ENCODE measurements at regions not wholly inside any gene's neighbourhood (a gene's known extent, or its start where the extent isn't known, plus 50 kb on each side); places are given as distances from the start of the nearest gene placed in this dataset.

GRCh38 chr1:163897412-163898155, 575.8 kb downstream of the NUF2 start:
- Mint-ChIP-seq H3K4me3 (no peak overlapping the region), H3K27me3 (no peaks in the 10 kb centered on the region), H3K27ac (no peak overlapping the region), H3K9me3 (peaks cover 0 to 2% of the 10 kb centered on the region in 2 donors), H3K4me1 (ENCODE audit: low read depth in 2 of 2) (no peaks in the 10 kb centered on the region), H3K36me3 (ENCODE audit: insufficient read depth) (no peaks in the 10 kb centered on the region)
- DNase-seq, result no peak
- ATAC-seq (replicated peaks), result no peak

GRCh38 chr1:163906283-163906682, 584.5 kb downstream of the NUF2 start:
- H3K9me3 Mint-ChIP-seq, result peaks cover 0 to 9% of the 10 kb centered on the region in 2 donors
- ATAC-seq (replicated peaks) (no peak), DNase-seq (no peak)
- H3K27ac Mint-ChIP-seq, result no peak overlapping the region
- H3K4me1 Mint-ChIP-seq (ENCODE audit: low read depth in 2 of 2), result no peaks in the 10 kb centered on the region
- no peaks in the 10 kb centered on the region for H3K36me3 Mint-ChIP-seq (ENCODE audit: insufficient read depth)
- no peak overlapping the region for H3K4me3 Mint-ChIP-seq
- H3K27me3 Mint-ChIP-seq, result no peaks in the 10 kb centered on the region

GRCh38 chr1:163912170-163912884, 590.6 kb downstream of the NUF2 start:
- no peaks in the 10 kb centered on the region for H3K36me3 Mint-ChIP-seq (ENCODE audit: insufficient read depth)
- H3K27ac Mint-ChIP-seq, result no peak overlapping the region
- H3K4me3 Mint-ChIP-seq, result no peak overlapping the region
- no peak for ATAC-seq (replicated peaks)
- no peaks in the 10 kb centered on the region for H3K4me1 Mint-ChIP-seq (ENCODE audit: low read depth in 2 of 2)
- H3K27me3 Mint-ChIP-seq, result no peaks in the 10 kb centered on the region
- DNase-seq, result no peak
- H3K9me3 Mint-ChIP-seq, result no peaks in the 10 kb centered on the region

- ATAC-seq (replicated peaks) (no peak), DNase-seq (no peak)
- no peaks in the 10 kb centered on the region for H3K9me3 Mint-ChIP-seq
- no peaks in the 10 kb centered on the region for H3K4me1 Mint-ChIP-seq (ENCODE audit: low read depth in 2 of 2)
- H3K27me3 Mint-ChIP-seq, result no peaks in the 10 kb centered on the region
- H3K27ac Mint-ChIP-seq, result no peak overlapping the region
- no peak overlapping the region for H3K4me3 Mint-ChIP-seq
- no peaks in the 10 kb centered on the region for H3K36me3 Mint-ChIP-seq (ENCODE audit: insufficient read depth)
Observed at GRCh38 chr1:163914785-163915413, 593.1 kb downstream of the NUF2 start.

- no peak for ATAC-seq (replicated peaks)
- H3K27ac Mint-ChIP-seq, result no peak overlapping the region
Observed at GRCh38 chr1:163922743-163923201, 601.0 kb downstream of the NUF2 start.

GRCh38 chr1:163924041-163924440, 602.3 kb downstream of the NUF2 start:
- ATAC-seq (replicated peaks), result no peak
- Mint-ChIP-seq H3K4me3 (no peak overlapping the region), H3K36me3 (ENCODE audit: insufficient read depth) (no peaks in the 10 kb centered on the region), H3K27ac (no peak overlapping the region), H3K9me3 (peaks cover 3 to 15% of the 10 kb centered on the region in 2 donors), H3K4me1 (ENCODE audit: low read depth in 2 of 2) (no peaks in the 10 kb centered on the region), H3K27me3 (no peaks in the 10 kb centered on the region)
- DNase-seq, result no peak

More at GRCh38 chr1:163922743-163923201, 601.0 kb downstream of the NUF2 start:
- DNase-seq, result no peak
- H3K4me1 Mint-ChIP-seq (ENCODE audit: low read depth in 2 of 2), result no peaks in the 10 kb centered on the region
- H3K9me3 Mint-ChIP-seq, result peaks cover 3 to 8% of the 10 kb centered on the region in 2 donors
- no peaks in the 10 kb centered on the region for H3K27me3 Mint-ChIP-seq
- no peaks in the 10 kb centered on the region for H3K36me3 Mint-ChIP-seq (ENCODE audit: insufficient read depth)
- H3K4me3 Mint-ChIP-seq, result no peak overlapping the region

GRCh38 chr1:163927493-163927892, 605.7 kb downstream of the NUF2 start:
- Mint-ChIP-seq H3K4me3 (no peak overlapping the region), H3K9me3 (peaks cover 6 to 21% of the 10 kb centered on the region in 2 donors), H3K36me3 (ENCODE audit: insufficient read depth) (no peaks in the 10 kb centered on the region), H3K27me3 (no peaks in the 10 kb centered on the region), H3K27ac (no peak overlapping the region), H3K4me1 (ENCODE audit: low read depth in 2 of 2) (no peaks in the 10 kb centered on the region)
- no peak for DNase-seq
- no peak for ATAC-seq (replicated peaks)

- H3K9me3 Mint-ChIP-seq, result peaks cover 6 to 21% of the 10 kb centered on the region in 2 donors
- no peak for DNase-seq
- no peaks in the 10 kb centered on the region for H3K36me3 Mint-ChIP-seq (ENCODE audit: insufficient read depth)
- no peaks in the 10 kb centered on the region for H3K4me1 Mint-ChIP-seq (ENCODE audit: low read depth in 2 of 2)
- ATAC-seq (replicated peaks), result no peak
- no peaks in the 10 kb centered on the region for H3K27me3 Mint-ChIP-seq
- H3K27ac Mint-ChIP-seq, result no peak overlapping the region
- no peak overlapping the region for H3K4me3 Mint-ChIP-seq
Observed at GRCh38 chr1:163928069-163928468, 606.3 kb downstream of the NUF2 start.

GRCh38 chr1:163928651-163929050, 606.9 kb downstream of the NUF2 start:
- peaks cover 6 to 21% of the 10 kb centered on the region in 2 donors for H3K9me3 Mint-ChIP-seq
- no peak for ATAC-seq (replicated peaks)
- DNase-seq, result no peak

GRCh38 chr1:163932901-163933300, 611.1 kb downstream of the NUF2 start:
- H3K36me3 Mint-ChIP-seq (ENCODE audit: insufficient read depth), result no peaks in the 10 kb centered on the region
- H3K27ac Mint-ChIP-seq, result no peak overlapping the region
- peaks cover 4 to 19% of the 10 kb centered on the region in 2 donors for H3K9me3 Mint-ChIP-seq
- DNase-seq, result no peak
- no peak overlapping the region for H3K4me3 Mint-ChIP-seq
- ATAC-seq (replicated peaks), result no peak
- no peaks in the 10 kb centered on the region for H3K27me3 Mint-ChIP-seq
- H3K4me1 Mint-ChIP-seq (ENCODE audit: low read depth in 2 of 2), result no peaks in the 10 kb centered on the region

More at GRCh38 chr1:163928651-163929050, 606.9 kb downstream of the NUF2 start:
- H3K4me3 Mint-ChIP-seq, result no peak overlapping the region
- H3K27me3 Mint-ChIP-seq, result no peaks in the 10 kb centered on the region
- H3K27ac Mint-ChIP-seq, result no peak overlapping the region
- H3K4me1 Mint-ChIP-seq (ENCODE audit: low read depth in 2 of 2), result no peaks in the 10 kb centered on the region
- H3K36me3 Mint-ChIP-seq (ENCODE audit: insufficient read depth), result no peaks in the 10 kb centered on the region

- no peaks in the 10 kb centered on the region for H3K27me3 Mint-ChIP-seq
- H3K9me3 Mint-ChIP-seq, result peaks cover 4 to 14% of the 10 kb centered on the region in 2 donors
- no peaks in the 10 kb centered on the region for H3K36me3 Mint-ChIP-seq (ENCODE audit: insufficient read depth)
- DNase-seq (no peak), ATAC-seq (replicated peaks) (no peak)
- no peak overlapping the region for H3K4me3 Mint-ChIP-seq
- no peaks in the 10 kb centered on the region for H3K4me1 Mint-ChIP-seq (ENCODE audit: low read depth in 2 of 2)
- no peak overlapping the region for H3K27ac Mint-ChIP-seq
Observed at GRCh38 chr1:163933437-163933836, 611.7 kb downstream of the NUF2 start.

GRCh38 chr1:163935738-163936374, 614.1 kb downstream of the NUF2 start:
- DNase-seq (no peak), ATAC-seq (replicated peaks) (no peak)
- Mint-ChIP-seq H3K36me3 (ENCODE audit: insufficient read depth) (no peaks in the 10 kb centered on the region), H3K4me3 (no peak overlapping the region), H3K4me1 (ENCODE audit: low read depth in 2 of 2) (no peaks in the 10 kb centered on the region), H3K27ac (no peak overlapping the region), H3K9me3 (peaks cover 4 to 14% of the 10 kb centered on the region in 2 donors), H3K27me3 (no peaks in the 10 kb centered on the region)

GRCh38 chr1:163959622-163960021, 599.4 kb upstream of the PBX1 start:
- Mint-ChIP-seq H3K27ac (no peak overlapping the region), H3K27me3 (no peaks in the 10 kb centered on the region), H3K4me3 (no peak overlapping the region), H3K36me3 (ENCODE audit: insufficient read depth) (no peaks in the 10 kb centered on the region), H3K9me3 (peaks cover 3 to 5% of the 10 kb centered on the region in 2 donors), H3K4me1 (ENCODE audit: low read depth in 2 of 2) (no peaks in the 10 kb centered on the region)
- DNase-seq, result no peak
- ATAC-seq (replicated peaks), result no peak
